ENCODE measurements at regions not wholly inside any gene's neighbourhood (a gene's known extent, or its start where the extent isn't known, plus 50 kb on each side); places are given as distances from the start of the nearest gene placed in this dataset.

- H3K4me1 Mint-ChIP-seq = peaks cover 61% of the 10 kb centered on the region
- DNase-seq (no peak), ATAC-seq (ENCODE audit: low read depth) (no peak)
- peak overlapping the region; percentile 9 for H3K27ac Mint-ChIP-seq
- no peak overlapping the region for H3K4me3 Mint-ChIP-seq
- POLR2A ChIA-PET = no interaction called here
- H3K27me3 Mint-ChIP-seq = no peaks in the 10 kb centered on the region
- peaks cover 4% of the 10 kb centered on the region for H3K36me3 Mint-ChIP-seq
- no peaks in the 10 kb centered on the region for H3K9me3 Mint-ChIP-seq
Measured at GRCh38 chr9:91043056-91043810, 241.6 kb downstream of the SYK start.

- ATAC-seq (ENCODE audit: low read depth) (no peak), DNase-seq (no peak)
- POLR2A ChIA-PET = interaction anchor here (0.5 kb wide), 1 partner anchor 808 kb away, joined by 5 read pairs; no protein-coding TSS in a partner anchor
- Mint-ChIP-seq H3K27me3 (no peaks in the 10 kb centered on the region), H3K36me3 (peaks cover 4% of the 10 kb centered on the region), H3K4me3 (no peak overlapping the region), H3K9me3 (no peaks in the 10 kb centered on the region), H3K27ac (peak overlapping the region; percentile 9), H3K4me1 (peaks cover 61% of the 10 kb centered on the region)
Measured at GRCh38 chr9:91043811-91044175, 242.2 kb downstream of the SYK start.

- no peak for DNase-seq
- Mint-ChIP-seq H3K36me3 (peaks cover 4% of the 10 kb centered on the region), H3K27ac (no peak overlapping the region), H3K4me1 (peaks cover 59% of the 10 kb centered on the region), H3K4me3 (no peak overlapping the region), H3K27me3 (no peaks in the 10 kb centered on the region), H3K9me3 (no peaks in the 10 kb centered on the region)
- POLR2A ChIA-PET = interaction anchor here (0.5 kb wide), 1 partner anchor 808 kb away, joined by 5 read pairs; no protein-coding TSS in a partner anchor
- no peak for ATAC-seq (ENCODE audit: low read depth)
Measured at GRCh38 chr9:91044354-91044753, 242.7 kb downstream of the SYK start.

GRCh38 chr9:91045041-91045440 lies 243.4 kb downstream of the SYK start:
- Mint-ChIP-seq H3K27ac (no peak overlapping the region), H3K4me1 (peaks cover 52% of the 10 kb centered on the region), H3K9me3 (no peaks in the 10 kb centered on the region), H3K27me3 (no peaks in the 10 kb centered on the region), H3K4me3 (no peak overlapping the region), H3K36me3 (peaks cover 4% of the 10 kb centered on the region)
- ATAC-seq (ENCODE audit: low read depth) = no peak
- POLR2A ChIA-PET = no interaction called here
- no peak for DNase-seq

DNA sequence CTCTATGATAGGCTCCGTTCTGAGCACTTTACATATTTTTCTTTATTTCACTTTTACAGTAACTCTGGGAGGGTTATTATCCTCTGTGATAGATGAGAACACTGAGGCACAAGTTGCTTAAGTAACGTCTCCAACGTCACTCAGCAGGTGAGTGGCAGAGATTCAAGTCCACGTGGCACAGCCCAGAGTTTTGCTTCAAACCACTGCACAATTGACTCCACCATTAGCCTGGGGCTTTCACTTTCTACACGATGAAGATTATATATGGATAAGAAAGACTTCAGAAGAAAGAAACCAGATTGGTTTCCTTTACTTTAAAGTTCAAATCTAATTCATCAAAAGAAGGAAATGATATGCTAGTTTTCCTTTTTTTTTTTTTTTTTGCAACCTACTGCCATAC lies 245.9 kb downstream of the SYK start:
- ATAC-seq (ENCODE audit: low read depth) (peak; percentile 93), DNase-seq (no peak)
- peaks cover 38% of the 10 kb centered on the region for H3K4me1 Mint-ChIP-seq
- peak overlapping the region; percentile 91 for H3K27ac Mint-ChIP-seq
- H3K27me3 Mint-ChIP-seq = peaks cover 21% of the 10 kb centered on the region
- peaks cover 3% of the 10 kb centered on the region for H3K9me3 Mint-ChIP-seq
- POLR2A ChIA-PET = no interaction called here
- peaks cover 7% of the 10 kb centered on the region for H3K36me3 Mint-ChIP-seq
- peak overlapping the region; percentile 72 for H3K4me3 Mint-ChIP-seq

- H3K9me3 Mint-ChIP-seq = peaks cover 8% of the 10 kb centered on the region
- peak overlapping the region; percentile 91 for H3K27ac Mint-ChIP-seq
- DNase-seq = no peak
- ATAC-seq (ENCODE audit: low read depth) = peak; percentile 82
- peak overlapping the region; percentile 72 for H3K4me3 Mint-ChIP-seq
- H3K27me3 Mint-ChIP-seq = peaks cover 21% of the 10 kb centered on the region
- H3K36me3 Mint-ChIP-seq = peaks cover 11% of the 10 kb centered on the region
- POLR2A ChIA-PET = no interaction called here
- peaks cover 38% of the 10 kb centered on the region for H3K4me1 Mint-ChIP-seq
Measured at GRCh38 chr9:91047993-91048607, 246.5 kb downstream of the SYK start.

DNA sequence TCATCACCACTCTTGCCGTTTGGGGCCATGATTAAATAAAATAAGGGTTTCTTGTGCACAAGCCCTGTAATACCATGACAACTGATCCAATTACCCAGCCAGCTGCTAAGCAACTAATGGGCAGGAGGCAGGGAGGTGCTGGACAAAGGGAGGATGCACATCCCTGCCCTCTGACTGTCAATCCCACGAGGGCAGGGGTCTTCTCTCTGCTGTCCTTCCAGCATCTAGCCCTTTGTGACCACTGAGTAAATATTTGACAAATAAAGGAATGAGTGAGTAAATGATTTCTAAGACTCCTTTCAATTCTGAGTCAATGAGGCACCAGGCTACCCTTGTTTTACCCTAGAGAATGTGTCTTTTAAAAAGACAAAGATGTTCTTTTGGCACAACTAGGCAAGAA lies 247.1 kb downstream of the SYK start:
- H3K4me1 Mint-ChIP-seq = peaks cover 33% of the 10 kb centered on the region
- peaks cover 11% of the 10 kb centered on the region for H3K36me3 Mint-ChIP-seq
- H3K27ac Mint-ChIP-seq = peak overlapping the region; percentile 91
- ATAC-seq (ENCODE audit: low read depth) = no peak
- POLR2A ChIA-PET = no interaction called here
- DNase-seq = no peak
- H3K4me3 Mint-ChIP-seq = peak overlapping the region; percentile 72
- peaks cover 9% of the 10 kb centered on the region for H3K9me3 Mint-ChIP-seq
- H3K27me3 Mint-ChIP-seq = peaks cover 21% of the 10 kb centered on the region

GRCh38 chr9:91053824-91054223 lies 252.2 kb downstream of the SYK start:
- ATAC-seq (ENCODE audit: low read depth) = no peak
- Mint-ChIP-seq H3K9me3 (peaks cover 9% of the 10 kb centered on the region), H3K36me3 (peaks cover 16% of the 10 kb centered on the region), H3K4me3 (no peak overlapping the region), H3K27me3 (peaks cover 21% of the 10 kb centered on the region), H3K27ac (no peak overlapping the region), H3K4me1 (peaks cover 6% of the 10 kb centered on the region)
- no peak for DNase-seq
- POLR2A ChIA-PET = no interaction called here

GRCh38 chr9:91055845-91056244 lies 254.2 kb downstream of the SYK start:
- Mint-ChIP-seq H3K27ac (no peak overlapping the region), H3K9me3 (peaks cover 9% of the 10 kb centered on the region), H3K27me3 (peaks cover 18% of the 10 kb centered on the region), H3K4me3 (no peak overlapping the region), H3K4me1 (peaks cover 6% of the 10 kb centered on the region), H3K36me3 (peaks cover 16% of the 10 kb centered on the region)
- no peak for ATAC-seq (ENCODE audit: low read depth)
- POLR2A ChIA-PET = no interaction called here
- DNase-seq = no peak

- POLR2A ChIA-PET = no interaction called here
- peaks cover 10% of the 10 kb centered on the region for H3K4me1 Mint-ChIP-seq
- H3K27ac Mint-ChIP-seq = no peak overlapping the region
- no peak overlapping the region for H3K4me3 Mint-ChIP-seq
- no peak for DNase-seq
- H3K9me3 Mint-ChIP-seq = peaks cover 9% of the 10 kb centered on the region
- H3K27me3 Mint-ChIP-seq = peaks cover 13% of the 10 kb centered on the region
- peaks cover 16% of the 10 kb centered on the region for H3K36me3 Mint-ChIP-seq
- ATAC-seq (ENCODE audit: low read depth) = no peak
Measured at GRCh38 chr9:91056486-91056885, 254.9 kb downstream of the SYK start.

GRCh38 chr9:91056917-91057316 lies 255.3 kb downstream of the SYK start:
- Mint-ChIP-seq H3K4me1 (peaks cover 13% of the 10 kb centered on the region), H3K36me3 (peaks cover 18% of the 10 kb centered on the region), H3K27me3 (peaks cover 9% of the 10 kb centered on the region), H3K27ac (no peak overlapping the region), H3K9me3 (peaks cover 10% of the 10 kb centered on the region), H3K4me3 (no peak overlapping the region)
- DNase-seq (no peak), ATAC-seq (ENCODE audit: low read depth) (no peak)
- POLR2A ChIA-PET = no interaction called here

GRCh38 chr9:91059713-91060112 lies 258.1 kb downstream of the SYK start:
- H3K36me3 Mint-ChIP-seq = peaks cover 12% of the 10 kb centered on the region
- H3K27me3 Mint-ChIP-seq = peaks cover 4% of the 10 kb centered on the region
- ATAC-seq (ENCODE audit: low read depth) = no peak
- H3K9me3 Mint-ChIP-seq = peaks cover 1% of the 10 kb centered on the region
- no peak overlapping the region for H3K4me3 Mint-ChIP-seq
- H3K27ac Mint-ChIP-seq = no peak overlapping the region
- POLR2A ChIA-PET = no interaction called here
- no peak for DNase-seq
- peaks cover 17% of the 10 kb centered on the region for H3K4me1 Mint-ChIP-seq

- Mint-ChIP-seq H3K27me3 (peaks cover 6% of the 10 kb centered on the region), H3K9me3 (peaks cover 1% of the 10 kb centered on the region), H3K4me1 (peaks cover 17% of the 10 kb centered on the region), H3K4me3 (no peak overlapping the region), H3K36me3 (peaks cover 12% of the 10 kb centered on the region), H3K27ac (no peak overlapping the region)
- POLR2A ChIA-PET = no interaction called here
- ATAC-seq (ENCODE audit: low read depth) (no peak), DNase-seq (no peak)
Measured at GRCh38 chr9:91060520-91061343, 259.1 kb downstream of the SYK start.

Measured in activated naive CD8-positive, alpha-beta T cell treated with anti-CD3 and anti-CD28 coated beads, Interleukin-2, amount 10 ng/mL, durations not matched to agents 7 days and 5 days (primary cell).